ENCODE measurements at regions not wholly inside any gene's neighbourhood (a gene's known extent, or its start where the extent isn't known, plus 50 kb on each side); places are given as distances from the start of the nearest gene placed in this dataset.

- no peak for DNase-seq (ENCODE audit: low read depth, low spot score)
- FAIRE-seq: no peak
These were observed 82.6 kb upstream of the BLCAP start for GRCh38 chr20:37610203-37610798.

More at GRCh38 chr20:37610203-37610798, 82.6 kb upstream of the BLCAP start:
- TF ChIP-seq ZNF592 (IDR thresholded peaks at IDR 0.05): no peak
- TF ChIP-seq STAT1 (conservative IDR thresholded peaks at IDR 0.05): no peak
- TF ChIP-seq ZBTB33 (IDR thresholded peaks at IDR 0.05): no peak
- TF ChIP-seq ATF7 (IDR thresholded peaks at IDR 0.05; ENCODE audit: low read depth): no peak
- no peak for TF ChIP-seq SREBF1 (IDR thresholded peaks at IDR 0.05; ENCODE audit: low read length)
- no peak for TF ChIP-seq ASH2L (IDR thresholded peaks at IDR 0.05; ENCODE audit: borderline replicate concordance, low read depth)
- no peak for TF ChIP-seq IRF4 (IDR thresholded peaks at IDR 0.05; ENCODE audit: low read depth, low read length)
- no peak for TF ChIP-seq E2F8 (IDR thresholded peaks at IDR 0.05; ENCODE audit: low read depth, partially characterized antibody)
- TF ChIP-seq IRF5 (IDR thresholded peaks at IDR 0.05; ENCODE audit: borderline replicate concordance): no peak
- no peak for TF ChIP-seq EP300 (IDR thresholded peaks at IDR 0.05; ENCODE audit: borderline replicate concordance in 1 of 2, control insufficient read depth in 1 of 2, low read depth in 2 of 2, low read length in 2 of 2)
- no peak for TF ChIP-seq POLR2AphosphoS2 (IDR thresholded peaks at IDR 0.05; ENCODE audit: low read depth, low read length)
- no peak for TF ChIP-seq SUPT20H (IDR thresholded peaks at IDR 0.05; ENCODE audit: borderline replicate concordance, control insufficient read depth, low read depth, low read length)
- Histone ChIP-seq H3K79me2 (ENCODE audit: control insufficient read depth, insufficient read depth, low read length) (no peaks in the 10 kb centered on the region), H2AFZ (ENCODE audit: control insufficient read depth, low read depth, low read length) (no peak overlapping the region), H3K9me3 (replicated peaks; ENCODE audit: control insufficient read depth, insufficient read depth, low read length) (no peaks in the 10 kb centered on the region; the same call in 2 of the 3 replicates), H3K4me1 (ENCODE audit: control insufficient read depth, insufficient read depth, low read length) (no peaks in the 10 kb centered on the region), H3K27ac (ENCODE audit: control insufficient read depth, insufficient read depth) (no peak overlapping the region), H3K36me3 (ENCODE audit: control insufficient read depth in 2 of 2, insufficient read depth in 2 of 2, low read length in 1 of 2) (no peaks in the 10 kb centered on the region), H3K4me2 (ENCODE audit: control insufficient read depth, insufficient read depth) (no peak overlapping the region), H4K20me1 (ENCODE audit: control insufficient read depth, insufficient read depth) (no peaks in the 10 kb centered on the region), H3K9ac (ENCODE audit: control insufficient read depth, insufficient read depth, low read length) (no peak overlapping the region), H3K4me3 (no peak overlapping the region), H3K27me3 (replicated peaks in 1 of 2; ENCODE audit: control insufficient read depth in 2 of 2, insufficient read depth in 2 of 2, low read length in 1 of 2) (no peaks in the 10 kb centered on the region; a peak in 1 of 4 replicates)
- ChIA-PET POLR2A (no interaction called here), RAD21 (ENCODE audit: unreplicated experiment) (no interaction called here), SMC1A (ENCODE audit: uncharacterized antibody, unreplicated experiment) (no interaction called here), CTCF (interaction anchor here (0.6 kb wide), 1 partner anchor 40 kb away, joined by 3 read pairs; no protein-coding TSS in a partner anchor)
- no peak for ATAC-seq
- BruUV-seq (replicated peaks): no TSS peak
- intact Hi-C loops (cut with micrococcal nuclease; ENCODE audit: unreplicated experiment) (no loop called here), in situ Hi-C loops (cut with MboI) (no loop called here)
- 36% methylated on average over 14 of the region's 14 CpGs for WGBS (ENCODE audit: insufficient coverage, insufficient replicate concordance, low lambda C conversion rate, missing lambda C conversion rate)
